Neural cell (in vitro differentiated cells): ENCODE measurements at regions not wholly inside any gene's neighbourhood (a gene's known extent, or its start where the extent isn't known, plus 50 kb on each side); places are given as distances from the start of the nearest gene placed in this dataset.

Experiments used
- EP300 ChIP-seq: fragments of 450-650 bp; conservative IDR thresholded peaks from 2 replicates; pipeline ENCODE4 v1.6.1; 2014; ENCODE audit warnings: antibody characterized with exemption, mild to moderate bottlenecking, moderate library complexity; ENCODE audit not compliant: poor library complexity, severe bottlenecking
- EZH2 ChIP-seq: fragments of 200-600, 300-800 bp; shearing (Covaris generic), sonication (generic); IDR thresholded peaks from 2 replicates; pipeline ENCODE4 v1.6.1; 2014; ENCODE audit warnings: antibody characterized with exemption, low read length, borderline replicate concordance, mild to moderate bottlenecking; ENCODE audit not compliant: insufficient read depth, poor library complexity, severe bottlenecking
- MXI1 ChIP-seq: fragments of 450-650 bp; conservative IDR thresholded peaks from 2 replicates; pipeline ENCODE4 v1.6.1; 2014; ENCODE audit warnings: antibody characterized with exemption, mild to moderate bottlenecking; ENCODE audit not compliant: poor library complexity, severe bottlenecking
- POLR2AphosphoS5 ChIP-seq: IDR thresholded peaks from 2 replicates; pipeline ENCODE4 v1.6.1; 2012
- RAD21 ChIP-seq: fragments of 450-650 bp; conservative IDR thresholded peaks from 2 replicates; pipeline ENCODE4 v1.6.1; 2014; ENCODE audit warnings: antibody characterized with exemption, mild to moderate bottlenecking, moderate library complexity
- SMC3 ChIP-seq: fragments of 450-650 bp; conservative IDR thresholded peaks from 2 replicates; pipeline ENCODE4 v1.6.1; 2014; ENCODE audit warnings: antibody characterized with exemption, mild to moderate bottlenecking, moderate library complexity; ENCODE audit not compliant: poor library complexity
- TAF1 ChIP-seq: IDR thresholded peaks from 2 replicates; pipeline ENCODE4 v1.6.1; 2012; ENCODE audit warnings: low read depth
- TF ChIP-seq, protein P1 (sequence below): fragments of 450-650 bp; IDR thresholded peaks from 2 replicates; pipeline ENCODE4 v1.5.1; 2014; ENCODE audit warnings: antibody characterized with exemption, mild to moderate bottlenecking, moderate library complexity; ENCODE audit not compliant: poor library complexity, severe bottlenecking

- TF ChIP-seq, protein P1, sequence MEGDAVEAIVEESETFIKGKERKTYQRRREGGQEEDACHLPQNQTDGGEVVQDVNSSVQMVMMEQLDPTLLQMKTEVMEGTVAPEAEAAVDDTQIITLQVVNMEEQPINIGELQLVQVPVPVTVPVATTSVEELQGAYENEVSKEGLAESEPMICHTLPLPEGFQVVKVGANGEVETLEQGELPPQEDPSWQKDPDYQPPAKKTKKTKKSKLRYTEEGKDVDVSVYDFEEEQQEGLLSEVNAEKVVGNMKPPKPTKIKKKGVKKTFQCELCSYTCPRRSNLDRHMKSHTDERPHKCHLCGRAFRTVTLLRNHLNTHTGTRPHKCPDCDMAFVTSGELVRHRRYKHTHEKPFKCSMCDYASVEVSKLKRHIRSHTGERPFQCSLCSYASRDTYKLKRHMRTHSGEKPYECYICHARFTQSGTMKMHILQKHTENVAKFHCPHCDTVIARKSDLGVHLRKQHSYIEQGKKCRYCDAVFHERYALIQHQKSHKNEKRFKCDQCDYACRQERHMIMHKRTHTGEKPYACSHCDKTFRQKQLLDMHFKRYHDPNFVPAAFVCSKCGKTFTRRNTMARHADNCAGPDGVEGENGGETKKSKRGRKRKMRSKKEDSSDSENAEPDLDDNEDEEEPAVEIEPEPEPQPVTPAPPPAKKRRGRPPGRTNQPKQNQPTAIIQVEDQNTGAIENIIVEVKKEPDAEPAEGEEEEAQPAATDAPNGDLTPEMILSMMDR, result no peak
- TF ChIP-seq EZH2, result no peak
- TF ChIP-seq POLR2AphosphoS5, result no peak
- no peak for TF ChIP-seq TAF1
- no peak for TF ChIP-seq EP300
- TF ChIP-seq SMC3, result no peak
- TF ChIP-seq RAD21, result no peak
- no peak for TF ChIP-seq MXI1
Measured at GRCh38 chr15:95659656-95660055, 670.8 kb upstream of the NR2F2 start.
